Head of caudate nucleus (tissue), 42 donors: ENCODE measurements at regions not wholly inside any gene's neighbourhood (a gene's known extent, or its start where the extent isn't known, plus 50 kb on each side); places are given as distances from the start of the nearest gene placed in this dataset.

Experiments
- DNase-seq, 42 donors: peaks; one replicate each; pipeline versions ENCODE4 v3.0.0 to v3.0.0-alpha.2; 2020 to 2021; ENCODE audit warnings: mixed read lengths in 7 of 42
- intact Hi-C: fragments of 100-400 bp; cut with DNase I; formaldehyde crosslinking; loops from one replicate; pipeline ENCODE4 v1.15.0; 2022

- peak in 2 of 42 donors; percentile 17 to 22 for DNase-seq
- intact Hi-C loops = loop anchor here (5.0 kb wide), 2 partner anchors 52 to 83 kb away; partner anchors contain the start of gene ULK4
Observed at GRCh38 chr3:42014458-42014920, 52.6 kb upstream of the ULK4 start.

DNA sequence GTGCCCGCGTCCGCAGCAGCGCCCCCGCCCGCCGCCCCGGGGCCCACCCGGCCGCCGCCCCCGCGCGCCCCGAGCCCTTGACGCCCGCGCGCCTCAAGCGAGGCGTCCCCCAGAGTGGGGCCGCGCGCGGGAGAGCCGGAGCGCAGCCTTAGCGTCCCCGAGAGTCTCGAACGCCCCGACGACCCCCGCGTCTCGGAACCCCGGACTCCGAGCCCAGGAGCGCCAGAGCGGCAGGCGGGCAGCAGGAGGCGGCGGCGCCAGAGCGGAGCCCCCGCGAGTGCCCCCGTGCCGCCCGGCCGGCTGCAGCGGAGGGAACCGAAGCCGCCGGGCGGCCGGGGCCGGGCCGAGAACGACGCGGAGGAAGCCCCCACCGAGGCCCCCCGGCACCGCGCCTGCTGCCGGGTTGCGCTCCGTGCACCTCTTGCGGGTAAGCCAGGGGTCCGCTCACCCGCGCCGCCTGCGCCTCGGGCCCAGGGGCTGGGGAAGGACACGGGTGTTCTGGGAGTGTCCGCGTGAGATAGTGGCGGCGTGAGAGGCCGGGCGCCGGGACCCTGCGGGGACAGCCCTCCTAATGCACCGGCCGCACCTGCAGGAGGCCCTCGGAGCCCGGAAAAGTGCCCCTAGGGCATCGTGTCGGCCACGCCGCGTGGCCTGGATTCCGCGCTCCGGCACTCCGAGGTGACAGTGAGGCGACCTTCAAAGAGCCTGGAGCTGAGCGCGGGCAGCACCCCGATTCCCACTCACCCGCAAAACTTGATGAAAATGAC lies 52.0 kb upstream of the ULK4 start:
- peak in 22 of 42 donors; percentile 6 to 48 (median 21) for DNase-seq
- intact Hi-C loops = loop anchor here (2.0 to 5.0 kb wide), 3 partner anchors 52 to 83 kb away; partner anchors contain the start of gene ULK4

DNA sequence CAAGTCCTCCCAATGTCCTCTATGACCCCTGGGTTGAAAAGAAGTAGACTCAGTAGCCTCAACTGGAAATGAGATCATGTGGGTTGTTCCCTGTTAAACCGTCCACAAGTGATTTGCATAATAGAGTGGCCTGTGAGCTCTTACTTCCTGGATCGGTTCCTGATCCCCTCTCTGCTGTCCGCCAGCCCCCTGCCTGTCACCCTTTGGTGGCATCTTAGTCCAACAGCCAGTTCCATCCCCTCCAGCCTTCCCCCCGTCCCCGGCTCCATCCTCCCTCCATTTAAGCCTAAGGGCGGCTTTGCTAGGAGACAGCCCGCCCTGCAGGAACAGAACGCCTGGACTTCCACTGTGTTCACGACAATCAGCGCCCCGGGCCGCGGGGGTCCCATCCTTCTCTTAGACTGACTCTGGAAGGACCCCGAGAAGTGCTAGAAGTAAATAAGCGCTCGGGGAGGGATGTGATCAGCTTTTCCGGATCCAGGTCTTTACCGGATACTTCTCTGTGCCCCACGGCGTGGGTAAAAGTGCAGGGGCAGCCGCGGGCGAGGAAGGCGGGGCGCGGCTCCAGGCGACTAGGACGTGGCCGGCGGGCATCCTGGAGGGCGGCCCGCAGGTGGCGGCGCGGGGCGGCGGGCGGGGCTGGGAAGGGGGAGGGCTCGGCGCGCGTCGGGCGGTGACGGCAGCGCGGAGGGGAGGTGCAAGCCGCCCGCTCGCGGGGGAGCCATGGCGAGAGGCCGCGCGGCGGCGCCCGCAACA lies 51.2 kb upstream of the ULK4 start:
- peak in 41 of 42 donors; percentile 17 to 82 (median 69) for DNase-seq
- intact Hi-C loops = loop anchor here (2.0 to 5.0 kb wide), 3 partner anchors 51 to 84 kb away; partner anchors contain the start of gene ULK4

DNA sequence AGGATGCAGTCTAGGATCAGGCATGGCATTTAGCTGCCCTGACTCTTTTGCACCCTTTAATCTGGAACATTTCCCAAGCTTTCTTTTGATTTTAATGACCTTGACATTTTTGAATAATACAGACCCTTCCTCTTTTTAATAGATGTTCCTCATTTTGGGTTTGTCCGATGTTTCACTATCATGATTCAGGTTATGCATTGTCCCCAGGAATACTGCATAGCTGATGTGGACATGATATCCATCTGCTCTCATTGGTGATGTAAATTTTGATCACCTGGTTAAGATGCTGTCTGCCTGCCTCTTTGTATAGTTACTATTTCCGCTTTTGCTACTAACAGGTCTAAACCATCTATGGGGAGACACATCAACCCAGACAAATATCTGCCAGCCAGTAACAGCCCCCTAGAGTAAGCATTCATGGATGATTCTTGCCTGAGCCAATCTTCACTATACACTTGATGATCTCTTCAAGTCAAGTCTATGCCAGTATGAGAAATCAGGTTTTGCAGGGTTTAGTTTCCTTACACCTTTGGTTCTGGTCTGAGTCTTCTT lies 50.6 kb upstream of the ULK4 start:
- intact Hi-C loops = loop anchor here (2.0 to 5.0 kb wide), 3 partner anchors 50 to 85 kb away; partner anchors contain the start of gene ULK4
- no peak for DNase-seq
